22Rv1 (cell line): ENCODE measurements at regions not wholly inside any gene's neighbourhood (a gene's known extent, or its start where the extent isn't known, plus 50 kb on each side); places are given as distances from the start of the nearest gene placed in this dataset.

Source experiments
- CTCF ChIP-seq: fragments of 450-650 bp; IDR thresholded peaks from 2 replicates; pipeline ENCODE4 v1.5.1; 2017; ENCODE audit warnings: mild to moderate bottlenecking
- ZFX ChIP-seq: fragments of 450-650 bp; IDR thresholded peaks from 2 replicates; pipeline ENCODE4 v1.6.1; 2017; ENCODE audit warnings: antibody characterized with exemption, borderline replicate concordance

GRCh38 chr22:27110665-27111451, 453.5 kb downstream of the MIAT start:
- TF ChIP-seq CTCF, result no peak
- TF ChIP-seq ZFX, result no peak
